ENCODE measurements at regions not wholly inside any gene's neighbourhood (a gene's known extent, or its start where the extent isn't known, plus 50 kb on each side); places are given as distances from the start of the nearest gene placed in this dataset.

DNA sequence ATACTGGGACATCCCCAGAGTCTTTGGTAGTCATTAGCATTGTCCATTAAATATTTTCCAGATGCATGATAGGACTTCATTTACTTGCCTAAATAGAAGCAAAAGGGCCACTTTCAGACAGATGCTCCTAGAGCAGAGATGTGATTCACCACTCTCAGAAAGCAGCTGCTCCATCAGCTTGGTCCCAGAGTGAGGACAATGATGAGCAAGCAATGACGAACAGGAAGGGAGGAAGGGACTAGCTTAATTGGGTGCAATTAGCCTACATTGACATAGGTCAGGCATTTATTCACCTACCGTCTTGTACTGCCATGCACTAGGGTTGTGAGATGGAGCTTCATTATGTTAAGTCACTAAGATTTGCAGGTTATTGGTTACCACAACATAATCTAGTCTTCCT is 85.1 kb upstream of the PLXNA2 start:
- ChIA-PET CTCF (no interaction called here), POLR2A (no interaction called here)
- no peak overlapping the region for H3K4me3 ChIP-seq (ENCODE audit: low read depth, low read length)
- no peak for DNase-seq (ENCODE audit: low read depth, low spot score)
- TF ChIP-seq, protein P1, sequence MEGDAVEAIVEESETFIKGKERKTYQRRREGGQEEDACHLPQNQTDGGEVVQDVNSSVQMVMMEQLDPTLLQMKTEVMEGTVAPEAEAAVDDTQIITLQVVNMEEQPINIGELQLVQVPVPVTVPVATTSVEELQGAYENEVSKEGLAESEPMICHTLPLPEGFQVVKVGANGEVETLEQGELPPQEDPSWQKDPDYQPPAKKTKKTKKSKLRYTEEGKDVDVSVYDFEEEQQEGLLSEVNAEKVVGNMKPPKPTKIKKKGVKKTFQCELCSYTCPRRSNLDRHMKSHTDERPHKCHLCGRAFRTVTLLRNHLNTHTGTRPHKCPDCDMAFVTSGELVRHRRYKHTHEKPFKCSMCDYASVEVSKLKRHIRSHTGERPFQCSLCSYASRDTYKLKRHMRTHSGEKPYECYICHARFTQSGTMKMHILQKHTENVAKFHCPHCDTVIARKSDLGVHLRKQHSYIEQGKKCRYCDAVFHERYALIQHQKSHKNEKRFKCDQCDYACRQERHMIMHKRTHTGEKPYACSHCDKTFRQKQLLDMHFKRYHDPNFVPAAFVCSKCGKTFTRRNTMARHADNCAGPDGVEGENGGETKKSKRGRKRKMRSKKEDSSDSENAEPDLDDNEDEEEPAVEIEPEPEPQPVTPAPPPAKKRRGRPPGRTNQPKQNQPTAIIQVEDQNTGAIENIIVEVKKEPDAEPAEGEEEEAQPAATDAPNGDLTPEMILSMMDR (IDR thresholded peaks at IDR 0.05; ENCODE audit: insufficient read depth, low read length, missing control alignments) = no peak

DNA sequence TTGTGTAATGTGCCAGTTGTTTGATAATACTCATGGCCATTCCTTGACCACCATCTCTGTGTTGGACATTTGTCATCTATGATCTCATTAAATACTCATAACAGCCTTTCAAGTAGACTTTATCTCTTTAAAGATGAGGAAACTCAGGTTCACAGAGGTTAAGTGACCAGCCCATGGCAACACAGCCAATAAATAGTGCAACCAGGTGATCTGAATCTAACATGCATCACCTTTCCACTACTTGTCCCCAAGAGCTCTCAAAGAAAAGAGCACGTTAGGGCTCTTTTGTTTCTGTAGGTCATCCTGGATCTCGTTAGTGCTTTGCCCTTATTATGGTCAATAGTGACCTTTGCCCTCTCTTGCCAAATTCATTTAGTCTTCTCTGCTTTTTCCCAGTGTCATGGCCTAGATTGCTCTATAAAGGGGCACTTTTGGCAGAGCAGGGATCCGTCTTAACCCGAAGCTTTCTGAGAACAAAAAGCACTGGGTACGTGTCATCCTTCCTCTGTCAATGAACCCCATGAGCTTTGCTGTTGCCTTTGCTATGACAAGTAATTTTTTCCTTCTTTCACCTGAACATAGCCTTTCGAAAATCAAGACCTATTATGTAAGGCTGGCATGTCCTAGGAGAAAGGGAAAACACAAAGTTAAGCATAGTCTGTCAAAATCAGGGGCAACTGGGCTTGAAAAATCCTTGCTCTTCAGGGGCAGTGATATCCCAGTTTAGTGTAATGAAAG is 88.0 kb upstream of the PLXNA2 start:
- ChIA-PET POLR2A (no interaction called here), CTCF (no interaction called here)
- TF ChIP-seq, protein P1 (IDR thresholded peaks at IDR 0.05; ENCODE audit: insufficient read depth, low read length, missing control alignments) = no peak
- DNase-seq (ENCODE audit: low read depth, low spot score) = no peak
- H3K4me3 ChIP-seq (ENCODE audit: low read depth, low read length) = no peak overlapping the region

DNA sequence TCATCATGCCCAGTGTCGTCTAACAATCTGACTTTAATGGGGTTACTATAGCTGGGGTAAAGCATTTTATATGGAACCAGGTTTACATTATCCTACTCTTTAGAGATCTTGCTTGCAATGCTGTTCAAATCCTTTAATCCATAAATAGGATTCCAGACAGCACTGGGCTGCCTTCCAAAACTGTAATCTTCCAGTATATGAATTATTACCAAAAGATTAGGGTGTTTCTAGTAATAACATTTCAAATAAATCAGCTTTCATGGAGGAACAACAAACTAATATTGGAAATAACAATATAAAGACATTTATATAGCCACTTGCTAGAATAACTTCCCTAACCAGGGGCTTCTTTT is 88.6 kb upstream of the PLXNA2 start:
- TF ChIP-seq, protein P1 (IDR thresholded peaks at IDR 0.05; ENCODE audit: insufficient read depth, low read length, missing control alignments) = no peak
- POLR2A ChIA-PET = no interaction called here
- DNase-seq (ENCODE audit: low read depth, low spot score) = no peak
- H3K4me3 ChIP-seq (ENCODE audit: low read depth, low read length) = no peak overlapping the region
- CTCF ChIA-PET = no interaction called here

DNA sequence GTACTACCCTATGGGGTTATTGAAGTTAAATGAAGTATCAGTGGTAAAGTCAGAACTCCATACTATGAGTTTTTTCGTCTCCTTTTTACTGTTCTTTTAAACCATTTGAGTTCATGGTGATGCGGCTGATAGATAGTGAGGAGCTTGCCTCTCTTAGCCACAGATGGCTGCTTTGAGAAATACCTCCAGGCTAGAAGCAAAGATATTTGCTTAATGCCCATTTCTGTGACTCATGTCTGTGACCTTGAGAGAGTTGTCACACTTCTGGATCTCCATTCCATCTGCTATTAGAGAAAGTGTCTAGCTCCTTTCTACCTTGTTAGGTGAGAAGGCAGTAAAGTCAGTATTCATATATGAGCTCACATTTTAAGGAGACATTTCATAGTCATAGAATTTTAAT is 89.5 kb upstream of the PLXNA2 start:
- CTCF ChIA-PET = no interaction called here
- TF ChIP-seq, protein P1 (IDR thresholded peaks at IDR 0.05; ENCODE audit: insufficient read depth, low read length, missing control alignments) = no peak

DNA sequence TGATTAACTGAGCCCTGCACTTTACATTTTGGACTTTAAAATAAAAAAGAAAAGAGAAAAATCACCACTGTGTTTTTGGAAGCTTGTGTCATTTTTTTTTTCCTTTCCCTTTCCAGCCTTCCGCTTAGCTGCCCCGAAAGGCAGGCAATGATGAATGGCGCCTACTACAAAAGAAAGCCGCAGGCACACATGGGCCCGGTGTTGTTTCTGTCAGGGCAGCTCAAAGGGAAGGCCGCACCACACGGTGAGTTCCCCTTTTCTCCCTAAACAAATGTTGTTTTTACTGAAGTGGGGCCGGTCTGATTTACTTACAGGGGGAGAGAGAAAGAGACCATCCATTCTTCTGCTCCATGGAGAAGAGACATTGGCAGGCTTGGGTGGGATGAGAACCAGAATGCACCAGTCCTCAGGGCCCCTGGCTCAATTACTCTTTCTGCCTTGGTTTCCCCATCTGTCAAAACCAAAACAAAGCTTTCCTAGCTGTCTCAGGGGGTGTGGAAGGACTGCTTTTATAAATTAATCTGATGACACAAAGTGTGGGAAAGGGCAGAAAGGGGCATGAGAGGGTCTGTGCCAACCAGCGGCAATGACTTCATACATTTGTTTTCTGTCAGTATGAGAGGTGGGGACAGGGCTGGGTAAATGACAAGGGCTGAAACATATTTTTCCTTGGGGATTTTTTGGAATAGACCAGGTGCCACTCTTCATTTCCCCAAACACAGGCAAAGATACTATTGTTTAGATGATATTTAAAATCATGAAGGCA is 91.4 kb upstream of the PLXNA2 start:
- TF ChIP-seq, protein P1 (IDR thresholded peaks at IDR 0.05; ENCODE audit: insufficient read depth, low read length, missing control alignments) = no peak
- no peak for DNase-seq (ENCODE audit: low read depth, low spot score)
- no peak overlapping the region for H3K4me3 ChIP-seq (ENCODE audit: low read depth, low read length)
- ChIA-PET CTCF (no interaction called here), POLR2A (no interaction called here)

More for the DNA sequence above, 89.5 kb upstream of the PLXNA2 start:
- POLR2A ChIA-PET = interaction anchor here (0.6 kb wide), 1 partner anchor 98 kb away, joined by 3 read pairs; no protein-coding TSS in a partner anchor
- DNase-seq (ENCODE audit: low read depth, low spot score) = no peak
- H3K4me3 ChIP-seq (ENCODE audit: low read depth, low read length) = no peak overlapping the region

DNA sequence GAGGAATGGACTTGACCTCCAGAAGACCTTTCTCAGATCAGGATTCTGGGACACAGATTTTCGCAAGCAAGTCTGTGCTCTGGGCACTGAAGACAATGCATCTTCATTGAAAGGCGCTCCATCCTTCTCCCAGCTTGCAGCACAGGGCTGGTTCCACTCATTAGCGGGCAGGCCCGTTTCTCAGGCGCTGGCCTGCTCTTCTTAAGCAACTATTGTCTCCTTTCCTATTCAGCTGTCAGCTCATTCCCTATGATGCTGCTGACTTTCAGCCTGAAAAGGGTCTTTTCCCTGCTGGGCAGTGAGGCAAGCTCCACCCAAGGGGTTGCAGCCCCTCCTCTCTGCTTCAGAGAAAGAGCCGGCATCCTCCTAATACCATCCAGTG is 91.9 kb upstream of the PLXNA2 start:
- CTCF ChIA-PET = no interaction called here
- TF ChIP-seq, protein P1 (IDR thresholded peaks at IDR 0.05; ENCODE audit: insufficient read depth, low read length, missing control alignments) = no peak
- POLR2A ChIA-PET = no interaction called here
- DNase-seq (ENCODE audit: low read depth, low spot score) = no peak
- no peak overlapping the region for H3K4me3 ChIP-seq (ENCODE audit: low read depth, low read length)

Data from AG04449 (cell line).